HT1080 (cell line): ENCODE measurements at regions not wholly inside any gene's neighbourhood (a gene's known extent, or its start where the extent isn't known, plus 50 kb on each side); places are given as distances from the start of the nearest gene placed in this dataset.
"Not testable (repeated sequence)": the region's sequence is repeated elsewhere in the genome, so short reads cannot be mapped to it uniquely, and the experiment has no call there.

Experiments used
- DNase-seq: peaks from one replicate; pipeline ENCODE4 v3.0.0-alpha.2; 2015; ENCODE audit warnings: low read depth

- DNase-seq, result not testable (repeated sequence)
Measured at GRCh38 chr7:55705728-55706450, 133.6 kb upstream of the VOPP1 start.

GRCh38 chr7:55702831-55703230, 130.5 kb upstream of the VOPP1 start:
- not testable (repeated sequence) for DNase-seq

- not testable (repeated sequence) for DNase-seq
Measured at GRCh38 chr7:55699450-55699842, 127.1 kb upstream of the VOPP1 start.

GRCh38 chr7:55698607-55699449, 126.5 kb upstream of the VOPP1 start:
- peak; percentile 88 for DNase-seq

GRCh38 chr7:55695893-55696701, 123.8 kb upstream of the VOPP1 start:
- DNase-seq, result not testable (repeated sequence)

GRCh38 chr7:55694484-55694883, 122.2 kb upstream of the VOPP1 start:
- DNase-seq, result not testable (repeated sequence)

- DNase-seq, result peak; percentile 69
Measured at GRCh38 chr7:55688684-55689681, 116.7 kb upstream of the VOPP1 start.

- DNase-seq, result not testable (repeated sequence)
Measured at GRCh38 chr7:55688261-55688660, 116.0 kb upstream of the VOPP1 start.

- DNase-seq, result not testable (repeated sequence)
Measured at GRCh38 chr7:55687252-55687651, 115.0 kb upstream of the VOPP1 start.

- not testable (repeated sequence) for DNase-seq
Measured at GRCh38 chr7:55686771-55687170, 114.5 kb upstream of the VOPP1 start.

- not testable (repeated sequence) for DNase-seq
Measured at GRCh38 chr7:55683501-55683900, 111.2 kb upstream of the VOPP1 start.

- not testable (repeated sequence) for DNase-seq
Measured at GRCh38 chr7:55675589-55675988, 103.3 kb upstream of the VOPP1 start.

- not testable (repeated sequence) for DNase-seq
Measured at GRCh38 chr7:55673525-55673924, 101.2 kb upstream of the VOPP1 start.

- not testable (repeated sequence) for DNase-seq
Measured at GRCh38 chr7:55672084-55672483, 99.8 kb upstream of the VOPP1 start.

- no peak for DNase-seq
Measured at GRCh38 chr7:55657654-55658053, 85.4 kb upstream of the VOPP1 start.

- no peak for DNase-seq
Measured at GRCh38 chr7:55651057-55651456, 78.8 kb upstream of the VOPP1 start.

GRCh38 chr7:55649238-55649637, 76.9 kb upstream of the VOPP1 start:
- no peak for DNase-seq

- DNase-seq, result no peak
Measured at GRCh38 chr7:55644567-55644966, 72.3 kb upstream of the VOPP1 start.

GRCh38 chr7:55642266-55642665, 70.0 kb upstream of the VOPP1 start:
- DNase-seq, result no peak

- DNase-seq, result no peak
Measured at GRCh38 chr7:55641811-55642210, 69.5 kb upstream of the VOPP1 start.
